Heart left ventricle (tissue), 16 donors: ENCODE measurements at regions not wholly inside any gene's neighbourhood (a gene's known extent, or its start where the extent isn't known, plus 50 kb on each side); places are given as distances from the start of the nearest gene placed in this dataset.

Experiments
- ATAC-seq, 4 donors: fragments of 200-7000 bp; cut with Tn5 transposase; one replicate each; pipeline ENCODE4 v1.9.1; 2020 to 2022; ENCODE audit warnings: moderate library complexity in 4 of 4, mild to moderate bottlenecking in 3 of 4, moderate number of reproducible peaks in 1 of 4
- DNase-seq, 5 donors: peaks; one replicate each; pipeline ENCODE4 v3.0.0-alpha.2; 2020
- H3K27ac ChIP-seq, 12 donors: fragments of 200-600 bp; sonication (generic) in 4 of 12; one replicate each; pipeline versions ENCODE4 v1.5.0 to v1.8.0; 2016 to 2022; ENCODE audit warnings: mild to moderate bottlenecking in 2 of 12
- H3K27me3 ChIP-seq, 9 donors: fragments of 200-600 bp; sonication (generic) in 2 of 9; one replicate each; pipeline versions ENCODE4 v1.5.1 to v1.8.0; 2016 to 2022; ENCODE audit warnings: mild to moderate bottlenecking in 3 of 9
- H3K36me3 ChIP-seq, 9 donors: fragments of 200-600 bp; sonication (generic) in 2 of 9; one replicate each; pipeline versions ENCODE4 v1.5.0 to v1.8.0; 2018 to 2022; ENCODE audit warnings: mild to moderate bottlenecking in 2 of 9
- H3K4me1 ChIP-seq, 12 donors: fragments of 200-600 bp; sonication (generic) in 4 of 12; one replicate each; pipeline versions ENCODE4 v1.5.0 to v1.8.0; 2016 to 2022; ENCODE audit warnings: mild to moderate bottlenecking in 3 of 12
- H3K4me3 ChIP-seq, 12 donors: fragments of 200-600 bp; sonication (generic) in 4 of 12; one replicate each; pipeline versions ENCODE4 v1.5.0 to v1.8.0; 2017 to 2022; ENCODE audit warnings: mild to moderate bottlenecking in 9 of 12, moderate library complexity in 4 of 12
- H3K9me3 ChIP-seq, 12 donors: fragments of 200-600 bp; sonication (generic) in 4 of 12; one replicate each; pipeline versions ENCODE4 v1.5.0 to v1.8.0; 2016 to 2022; ENCODE audit warnings: mild to moderate bottlenecking in 1 of 12
- POLR2A ChIP-seq, 2 donors: fragments of 450-650 bp; IDR thresholded peaks; one replicate each; pipeline ENCODE4 v1.6.1; 2017; ENCODE audit warnings: antibody characterized with exemption in 2 of 2, mild to moderate bottlenecking in 2 of 2, moderate library complexity in 2 of 2
- WGBS, 4 donors: extraction: QIAGEN DNeasy Blood & Tissue Kit in 2 of 4; methylation state at CpG; one replicate each; pipeline versions ENCODE4 v1.1.5 to v1.1.7; 2013 to 2018; 5-methylcytosine and 5-hydroxymethylcytosine counted together
- intact Hi-C, 10 donors: fragments of 100-400 bp; cut with DNase I; formaldehyde crosslinking; loops; one replicate each; pipeline versions ENCODE4 v1.11.1 to v1.14.2; 2022
- TF ChIP-seq, protein P1 (sequence below), 12 donors: fragments of 200-600 bp; sonication (generic) in 4 of 12; IDR thresholded peaks; one replicate each; pipeline versions ENCODE4 v1.5.0 to v1.8.0; 2018 to 2022; ENCODE audit warnings: antibody characterized with exemption in 12 of 12, mild to moderate bottlenecking in 5 of 12
- donor health status: ischemic (EF 13 %, LVEDD 7.1; RV severe dilation, severe dysfunction).
- donor health status: healthy with polysubstance abuse.
- donor health status: DM: no; HTN: yes; CAD: no.
- donor health status: DM: no; HTN: no; CAD: no.
- donor health status: ischemic (EF 25% LVEDD 6.9; RV normal size, moderate dysfunction).
- donor health status: ischemic (EF 25% LVEDD 5.7; RV mildly dilated, moderate dysfunction).
- donor health status: healthy.
- donor health status: DM: yes; HTN: yes; CAD: no.
- donor health status: ischemic (EF 35%, LVEDD 5.7; RV mildly dilated, moderate dysfunction).
- donor health status: nonischemic (EF 11% LVEDD 7.7; RV severe dilation, severe dysfunction).
- donor health status: DM: yes; HTN: yes; CAD: no.
- donor health status: PGD.
- donor health status: ischemic (EF 29% LVEDD 5.4; RV normal size, mild dysfunction).
- donor health status: nonischemic (EF 23%, LVEDD 6.1; RV moderate dilation, normal function).

DNA sequence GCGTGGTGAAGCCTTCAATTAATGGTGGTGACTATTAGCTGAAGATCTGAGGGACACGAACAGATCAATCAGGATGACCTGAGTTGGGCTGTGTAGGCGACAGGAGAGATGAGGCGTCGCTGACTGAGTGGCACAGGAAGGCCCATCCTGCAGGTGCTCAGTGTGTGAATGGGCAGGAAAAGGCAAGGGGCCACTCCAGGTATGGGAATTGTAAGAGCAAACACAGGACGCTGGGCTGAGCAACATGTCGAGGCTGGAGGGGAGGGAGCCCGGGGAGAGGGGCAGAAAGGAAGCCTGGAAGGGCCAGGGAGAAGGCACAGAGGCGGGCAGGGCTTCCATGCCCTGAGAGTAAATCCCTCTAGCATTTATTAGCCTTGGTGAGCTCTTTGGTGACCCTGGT lies 151.0 kb downstream of the VEGFA start:
- Histone ChIP-seq H3K27ac (no peak overlapping the region), H3K4me3 (no peak overlapping the region), H3K9me3 (no peaks in the 10 kb centered on the region), H3K4me1 (peaks cover 0 to 30% (median 0%) of the 10 kb centered on the region in 12 donors), H3K36me3 (no peaks in the 10 kb centered on the region), H3K27me3 (no peaks in the 10 kb centered on the region)
- ATAC-seq (no peak), DNase-seq (no peak)
- intact Hi-C loops: no loop called here
- TF ChIP-seq, protein P1, sequence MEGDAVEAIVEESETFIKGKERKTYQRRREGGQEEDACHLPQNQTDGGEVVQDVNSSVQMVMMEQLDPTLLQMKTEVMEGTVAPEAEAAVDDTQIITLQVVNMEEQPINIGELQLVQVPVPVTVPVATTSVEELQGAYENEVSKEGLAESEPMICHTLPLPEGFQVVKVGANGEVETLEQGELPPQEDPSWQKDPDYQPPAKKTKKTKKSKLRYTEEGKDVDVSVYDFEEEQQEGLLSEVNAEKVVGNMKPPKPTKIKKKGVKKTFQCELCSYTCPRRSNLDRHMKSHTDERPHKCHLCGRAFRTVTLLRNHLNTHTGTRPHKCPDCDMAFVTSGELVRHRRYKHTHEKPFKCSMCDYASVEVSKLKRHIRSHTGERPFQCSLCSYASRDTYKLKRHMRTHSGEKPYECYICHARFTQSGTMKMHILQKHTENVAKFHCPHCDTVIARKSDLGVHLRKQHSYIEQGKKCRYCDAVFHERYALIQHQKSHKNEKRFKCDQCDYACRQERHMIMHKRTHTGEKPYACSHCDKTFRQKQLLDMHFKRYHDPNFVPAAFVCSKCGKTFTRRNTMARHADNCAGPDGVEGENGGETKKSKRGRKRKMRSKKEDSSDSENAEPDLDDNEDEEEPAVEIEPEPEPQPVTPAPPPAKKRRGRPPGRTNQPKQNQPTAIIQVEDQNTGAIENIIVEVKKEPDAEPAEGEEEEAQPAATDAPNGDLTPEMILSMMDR (IDR thresholded peaks at IDR 0.05): no peak
- no peak for TF ChIP-seq POLR2A (IDR thresholded peaks at IDR 0.05)
- WGBS, 4 donors: 83 to 88% (median 86%) methylated on average over 9 of the region's 9 CpGs

DNA sequence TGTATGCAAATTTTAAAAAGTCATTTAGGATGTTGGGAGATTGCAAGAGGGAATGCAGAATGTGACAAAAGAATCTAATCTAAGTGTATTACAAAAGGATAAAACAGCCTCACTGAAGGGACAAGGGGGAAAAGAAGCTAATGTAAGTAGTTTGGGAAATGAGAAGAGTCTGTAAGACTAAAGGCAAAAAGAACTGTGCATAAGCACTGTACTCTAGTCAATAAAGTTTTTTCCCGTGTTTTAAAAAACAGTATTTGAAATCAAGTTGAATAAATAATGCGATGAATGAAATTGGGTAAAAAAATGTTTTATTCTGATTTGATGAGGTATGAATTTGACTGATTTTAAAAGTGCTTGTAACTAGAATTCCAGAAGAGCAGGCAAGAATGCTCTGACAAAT lies 149.8 kb downstream of the VEGFA start:
- DNase-seq: no peak
- Histone ChIP-seq H3K27me3 (no peaks in the 10 kb centered on the region), H3K27ac (no peak overlapping the region), H3K36me3 (no peaks in the 10 kb centered on the region), H3K9me3 (no peaks in the 10 kb centered on the region), H3K4me1 (peaks cover 0 to 30% (median 0%) of the 10 kb centered on the region in 12 donors), H3K4me3 (no peak overlapping the region)
- TF ChIP-seq, protein P1 (IDR thresholded peaks at IDR 0.05): no peak
- TF ChIP-seq POLR2A (IDR thresholded peaks at IDR 0.05): no peak
- ATAC-seq: no peak
- 69 to 97% (median 75%) methylated on average over 2 of the region's 2 CpGs for WGBS, 4 donors
- intact Hi-C loops: no loop called here

DNA sequence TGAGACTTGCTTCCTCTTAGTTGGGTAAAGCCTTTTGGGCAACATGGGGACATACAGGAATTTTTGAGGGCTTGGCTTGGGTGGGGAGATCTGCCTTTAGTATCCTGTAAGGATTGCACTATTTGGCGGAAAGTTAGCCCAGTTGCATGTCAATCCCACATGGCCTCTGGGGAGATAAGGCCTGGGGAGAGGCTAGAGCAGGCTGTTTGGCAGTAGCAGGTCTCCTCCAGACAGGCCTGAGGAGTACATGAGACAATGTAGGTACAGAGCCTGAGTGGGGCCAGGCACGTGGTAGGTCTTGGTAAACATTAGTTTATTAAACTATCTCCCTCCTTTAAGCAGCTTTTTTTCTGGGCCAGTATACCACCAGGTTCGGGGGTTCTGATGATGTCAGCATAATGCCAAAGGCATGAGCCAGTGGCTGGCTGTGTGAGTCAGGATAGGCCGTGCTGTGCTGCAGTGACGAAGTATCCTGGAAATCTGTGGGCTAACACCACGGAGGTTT lies 147.9 kb downstream of the VEGFA start:
- intact Hi-C loops: no loop called here
- Histone ChIP-seq H3K4me1 (peaks cover 0 to 17% (median 0%) of the 10 kb centered on the region in 12 donors), H3K27me3 (no peaks in the 10 kb centered on the region), H3K9me3 (no peaks in the 10 kb centered on the region), H3K27ac (no peak overlapping the region), H3K4me3 (no peak overlapping the region), H3K36me3 (no peaks in the 10 kb centered on the region)
- WGBS, 4 donors: 83 to 90% (median 88%) methylated on average over 6 of the region's 6 CpGs
- ATAC-seq: no peak
- DNase-seq: no peak
- TF ChIP-seq, protein P1 (IDR thresholded peaks at IDR 0.05): no peak
- no peak for TF ChIP-seq POLR2A (IDR thresholded peaks at IDR 0.05)

DNA sequence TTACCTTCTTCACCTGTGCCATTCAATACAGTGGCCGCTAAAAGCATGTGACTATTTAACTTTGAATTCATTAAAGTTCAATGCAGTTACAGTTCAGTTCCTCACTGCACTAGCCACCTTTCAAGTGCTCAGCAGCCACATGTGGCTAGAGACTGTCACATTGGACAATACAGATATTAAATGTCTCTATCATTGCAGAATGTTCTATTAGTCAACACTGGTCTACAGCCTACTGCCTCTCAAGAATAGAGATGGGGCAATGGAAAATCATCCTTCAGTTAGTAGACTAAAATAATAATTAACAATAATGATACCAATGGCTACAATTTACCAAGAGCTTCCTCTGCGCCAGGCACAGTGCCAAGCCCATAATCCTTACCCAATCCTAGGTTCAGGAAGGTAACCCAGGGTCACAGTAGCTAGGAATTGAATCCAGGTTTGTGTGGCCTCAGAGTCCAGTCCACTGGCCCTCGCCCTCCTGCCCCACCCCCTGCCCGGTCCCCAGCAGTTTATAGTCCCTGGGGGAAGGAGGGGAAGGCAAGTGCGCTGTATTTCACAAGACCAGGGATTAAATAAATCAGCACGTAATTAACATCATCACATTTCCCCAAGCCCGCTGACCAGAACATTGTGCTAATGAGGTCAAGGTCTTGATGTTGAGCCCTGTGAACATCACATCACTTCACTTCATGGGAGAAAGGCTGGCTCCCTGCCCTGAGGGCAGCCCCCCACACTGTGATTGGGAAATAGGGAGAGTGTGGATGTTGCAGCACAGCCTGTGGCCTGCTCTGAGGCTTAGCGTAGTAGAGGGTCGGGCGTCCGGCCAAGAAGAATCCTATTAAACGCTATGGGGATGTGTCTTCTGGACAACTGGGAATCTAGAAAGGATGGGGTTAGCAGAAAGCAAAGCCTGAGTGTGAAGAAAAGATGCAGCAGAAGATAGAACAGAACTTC lies 147.2 kb downstream of the VEGFA start:
- H3K9me3 ChIP-seq: no peaks in the 10 kb centered on the region
- 78 to 90% (median 85%) methylated on average over 12 of the region's 12 CpGs for WGBS, 4 donors
- no peak for TF ChIP-seq POLR2A (IDR thresholded peaks at IDR 0.05)
- no peaks in the 10 kb centered on the region for H3K36me3 ChIP-seq
- intact Hi-C loops: no loop called here
- H3K4me1 ChIP-seq: peaks cover 0 to 17% (median 0%) of the 10 kb centered on the region in 12 donors
- H3K27ac ChIP-seq: no peak overlapping the region
- H3K27me3 ChIP-seq: no peaks in the 10 kb centered on the region
- ATAC-seq (no peak), DNase-seq (no peak)
- no peak overlapping the region for H3K4me3 ChIP-seq
